GM12874 (cell line): ENCODE measurements at regions not wholly inside any gene's neighbourhood (a gene's known extent, or its start where the extent isn't known, plus 50 kb on each side); places are given as distances from the start of the nearest gene placed in this dataset.

Experiments used
- TF ChIP-seq, protein P1 (sequence below): IDR thresholded peaks from 2 replicates; pipeline ENCODE4 v1.5.1; 2011; ENCODE audit warnings: low read depth, mild to moderate bottlenecking, control low read depth, low read length, moderate library complexity; ENCODE audit not compliant: insufficient read depth

DNA sequence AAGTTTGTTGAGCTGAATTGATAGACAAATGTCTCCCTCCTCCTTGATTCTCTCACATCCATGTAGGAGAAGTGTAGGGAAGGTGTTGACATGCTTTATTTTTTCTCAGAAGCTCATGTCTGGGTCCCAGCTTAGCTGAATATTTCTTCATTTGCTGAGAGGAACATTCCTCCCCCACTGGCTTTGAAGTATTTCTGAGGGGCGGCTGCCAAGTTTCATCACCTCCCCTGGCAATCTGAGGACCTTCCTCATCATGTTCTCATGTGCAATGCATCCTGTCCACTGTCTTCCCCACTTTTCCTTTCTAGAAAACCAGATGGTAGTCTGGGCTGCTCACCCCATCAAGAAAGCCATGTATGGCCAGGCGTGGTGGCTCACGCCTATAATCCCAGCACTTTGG lies 168.9 kb upstream of the RGMA start:
- TF ChIP-seq, protein P1, sequence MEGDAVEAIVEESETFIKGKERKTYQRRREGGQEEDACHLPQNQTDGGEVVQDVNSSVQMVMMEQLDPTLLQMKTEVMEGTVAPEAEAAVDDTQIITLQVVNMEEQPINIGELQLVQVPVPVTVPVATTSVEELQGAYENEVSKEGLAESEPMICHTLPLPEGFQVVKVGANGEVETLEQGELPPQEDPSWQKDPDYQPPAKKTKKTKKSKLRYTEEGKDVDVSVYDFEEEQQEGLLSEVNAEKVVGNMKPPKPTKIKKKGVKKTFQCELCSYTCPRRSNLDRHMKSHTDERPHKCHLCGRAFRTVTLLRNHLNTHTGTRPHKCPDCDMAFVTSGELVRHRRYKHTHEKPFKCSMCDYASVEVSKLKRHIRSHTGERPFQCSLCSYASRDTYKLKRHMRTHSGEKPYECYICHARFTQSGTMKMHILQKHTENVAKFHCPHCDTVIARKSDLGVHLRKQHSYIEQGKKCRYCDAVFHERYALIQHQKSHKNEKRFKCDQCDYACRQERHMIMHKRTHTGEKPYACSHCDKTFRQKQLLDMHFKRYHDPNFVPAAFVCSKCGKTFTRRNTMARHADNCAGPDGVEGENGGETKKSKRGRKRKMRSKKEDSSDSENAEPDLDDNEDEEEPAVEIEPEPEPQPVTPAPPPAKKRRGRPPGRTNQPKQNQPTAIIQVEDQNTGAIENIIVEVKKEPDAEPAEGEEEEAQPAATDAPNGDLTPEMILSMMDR = no peak

DNA sequence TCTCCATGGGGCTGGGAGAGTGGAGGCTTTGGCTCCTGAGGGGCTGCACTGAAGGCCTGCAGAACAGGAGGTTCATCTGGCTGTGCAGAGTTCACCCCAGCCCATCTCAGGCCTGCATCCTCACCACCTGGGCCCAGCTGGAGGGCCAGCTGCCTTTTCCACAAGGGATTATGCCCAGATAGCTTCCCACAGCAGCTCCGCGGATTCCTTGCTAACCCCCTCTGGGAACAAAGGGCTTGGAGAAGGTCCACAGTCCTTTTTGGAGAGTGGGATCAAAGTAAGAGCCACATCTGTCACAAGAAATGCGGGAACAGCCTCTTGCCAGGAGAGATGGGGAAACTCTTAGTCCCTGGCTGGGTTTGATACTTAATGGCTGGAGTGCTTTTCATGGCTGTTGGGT lies 164.7 kb upstream of the RGMA start:
- TF ChIP-seq, protein P1 = no peak

DNA sequence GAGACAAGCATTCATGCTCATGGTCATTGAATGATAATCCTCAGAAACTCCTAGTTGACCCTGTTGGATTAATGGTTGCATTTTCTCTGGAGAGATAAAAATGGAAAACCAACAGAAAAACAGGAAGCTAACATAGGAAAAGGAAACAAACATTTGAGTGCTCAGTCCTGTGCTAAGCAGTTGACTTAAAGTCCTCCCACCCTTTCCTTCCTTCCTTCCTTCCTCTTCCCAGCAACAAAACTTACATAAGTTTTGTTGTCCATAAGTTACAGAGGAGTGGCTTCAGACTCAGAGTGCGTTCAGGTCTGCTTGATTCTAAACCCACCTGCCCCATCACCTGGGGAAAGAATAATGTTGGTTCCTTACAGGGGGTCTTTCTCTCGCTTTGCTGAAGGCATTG lies 163.8 kb upstream of the RGMA start:
- TF ChIP-seq, protein P1 = no peak

DNA sequence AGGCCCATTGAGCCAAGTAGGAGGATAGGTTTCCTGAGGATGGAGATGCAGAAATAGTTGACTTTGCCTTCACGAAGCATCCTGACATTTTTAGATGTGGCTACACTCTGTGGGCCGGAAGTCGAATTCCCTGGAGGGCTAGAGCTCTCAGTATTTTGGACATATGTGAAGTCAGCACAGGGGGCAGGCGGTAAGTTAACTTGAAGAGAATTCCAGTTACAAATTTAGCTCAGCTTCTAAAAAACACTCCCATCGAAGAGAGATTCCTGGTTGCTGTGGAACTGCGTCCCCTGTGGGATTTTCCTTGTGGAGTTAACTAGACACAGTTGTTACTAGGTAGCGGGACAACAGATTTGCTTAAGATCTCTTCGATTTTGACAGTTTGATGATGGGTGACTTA lies 161.9 kb upstream of the RGMA start:
- TF ChIP-seq, protein P1 = no peak

DNA sequence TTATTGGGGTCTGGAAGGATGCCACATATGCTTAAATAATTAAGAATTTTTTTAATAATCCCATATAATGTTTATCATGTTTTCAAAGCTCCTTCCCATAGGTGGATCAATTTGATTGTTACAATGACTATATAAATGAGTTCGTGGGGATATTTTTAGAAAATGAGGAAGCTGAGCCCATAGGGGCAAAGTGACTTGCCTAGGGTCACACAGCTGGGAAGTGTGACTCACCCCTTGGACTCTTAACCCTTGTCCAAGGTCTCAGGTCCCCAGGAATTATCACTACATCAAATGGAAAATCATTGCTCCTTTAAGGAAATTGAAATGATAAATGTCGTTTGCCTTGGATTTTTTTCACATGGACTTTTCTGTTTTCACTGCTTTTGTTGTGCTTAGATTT lies 161.2 kb upstream of the RGMA start:
- TF ChIP-seq, protein P1 = no peak

DNA sequence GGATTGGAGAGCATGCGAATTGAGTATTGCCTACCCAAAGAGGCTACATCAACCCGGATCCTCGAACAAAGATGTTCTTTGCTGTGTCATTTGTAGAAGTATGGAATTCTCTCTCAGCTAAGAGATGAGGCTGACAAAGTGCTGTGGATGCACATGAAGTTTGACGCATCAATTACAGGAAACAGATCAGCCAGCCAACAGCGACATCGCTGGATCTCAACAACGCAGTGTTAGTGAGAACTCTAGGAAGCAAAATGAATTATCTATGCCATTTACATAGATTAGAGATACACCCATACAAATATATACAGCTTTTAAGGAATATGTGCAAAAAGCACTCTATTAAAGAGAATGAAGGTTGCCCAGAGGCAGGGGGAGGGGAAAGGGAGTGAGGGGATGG lies 160.6 kb upstream of the RGMA start:
- TF ChIP-seq, protein P1 = no peak

DNA sequence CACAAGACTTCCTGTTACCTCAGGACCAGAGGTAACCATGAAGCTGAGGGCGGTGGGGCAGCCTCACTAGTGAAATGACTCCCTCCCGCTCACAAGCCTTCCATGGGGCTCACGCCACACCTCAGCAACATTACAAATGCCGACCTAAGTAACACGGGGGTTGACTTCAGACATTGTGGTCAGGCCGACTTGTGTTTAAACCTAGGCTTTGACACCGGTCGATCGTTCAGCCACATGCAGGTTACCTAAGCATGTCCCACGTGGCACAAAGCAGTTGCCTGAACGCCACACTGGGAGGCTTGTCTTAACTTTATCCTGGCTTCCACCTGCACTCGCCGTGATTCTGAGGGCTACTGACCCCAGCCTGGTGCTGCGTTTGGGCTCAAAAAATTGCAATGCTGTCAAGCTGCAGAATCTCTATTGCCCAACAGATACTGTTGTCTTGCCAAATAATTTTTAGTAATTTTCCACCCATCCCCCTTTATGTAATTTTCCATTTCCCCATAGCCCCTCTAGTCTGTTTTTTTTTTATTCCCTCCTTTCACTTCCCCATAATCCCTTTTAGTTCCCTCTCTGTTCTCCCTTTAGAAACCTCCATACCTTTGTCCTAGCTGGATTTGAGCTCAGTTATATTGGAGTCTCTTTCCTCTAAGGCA lies 158.6 kb upstream of the RGMA start:
- TF ChIP-seq, protein P1 = no peak
